ENCODE measurements at regions not wholly inside any gene's neighbourhood (a gene's known extent, or its start where the extent isn't known, plus 50 kb on each side); places are given as distances from the start of the nearest gene placed in this dataset.

DNA sequence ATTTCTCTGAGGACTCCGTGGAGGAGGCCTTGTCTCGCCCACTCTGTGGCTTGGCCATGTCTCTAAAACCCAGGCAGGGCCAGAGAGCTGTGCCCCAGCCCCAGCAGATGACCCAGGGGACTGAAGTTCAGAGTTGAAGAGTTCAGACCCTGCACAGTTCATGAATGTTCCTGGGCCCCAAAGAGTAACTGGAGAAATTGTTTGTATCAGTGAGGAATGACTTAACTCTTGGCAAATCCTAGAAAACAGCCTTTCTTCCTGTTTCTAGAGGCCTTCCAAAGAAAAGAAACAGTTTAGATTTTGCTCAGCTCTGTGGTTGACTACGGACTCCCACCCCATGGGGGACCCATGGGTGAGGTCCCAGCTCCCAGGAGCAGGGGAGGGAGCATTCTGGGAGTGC, 62.1 kb upstream of the EYA2 start:
- DNase-seq (ENCODE audit: low read depth) = no peak
- in situ Hi-C loops (cut with HindIII; ENCODE audit: low sequenced_read_pairs) = no loop called here
- H3K4me3 ChIP-seq (ENCODE audit: low read depth, low read length) = no peak overlapping the region
- TF ChIP-seq, protein P1, sequence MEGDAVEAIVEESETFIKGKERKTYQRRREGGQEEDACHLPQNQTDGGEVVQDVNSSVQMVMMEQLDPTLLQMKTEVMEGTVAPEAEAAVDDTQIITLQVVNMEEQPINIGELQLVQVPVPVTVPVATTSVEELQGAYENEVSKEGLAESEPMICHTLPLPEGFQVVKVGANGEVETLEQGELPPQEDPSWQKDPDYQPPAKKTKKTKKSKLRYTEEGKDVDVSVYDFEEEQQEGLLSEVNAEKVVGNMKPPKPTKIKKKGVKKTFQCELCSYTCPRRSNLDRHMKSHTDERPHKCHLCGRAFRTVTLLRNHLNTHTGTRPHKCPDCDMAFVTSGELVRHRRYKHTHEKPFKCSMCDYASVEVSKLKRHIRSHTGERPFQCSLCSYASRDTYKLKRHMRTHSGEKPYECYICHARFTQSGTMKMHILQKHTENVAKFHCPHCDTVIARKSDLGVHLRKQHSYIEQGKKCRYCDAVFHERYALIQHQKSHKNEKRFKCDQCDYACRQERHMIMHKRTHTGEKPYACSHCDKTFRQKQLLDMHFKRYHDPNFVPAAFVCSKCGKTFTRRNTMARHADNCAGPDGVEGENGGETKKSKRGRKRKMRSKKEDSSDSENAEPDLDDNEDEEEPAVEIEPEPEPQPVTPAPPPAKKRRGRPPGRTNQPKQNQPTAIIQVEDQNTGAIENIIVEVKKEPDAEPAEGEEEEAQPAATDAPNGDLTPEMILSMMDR (IDR thresholded peaks at IDR 0.05; ENCODE audit: low read depth, low read length, missing control alignments) = no peak

DNA sequence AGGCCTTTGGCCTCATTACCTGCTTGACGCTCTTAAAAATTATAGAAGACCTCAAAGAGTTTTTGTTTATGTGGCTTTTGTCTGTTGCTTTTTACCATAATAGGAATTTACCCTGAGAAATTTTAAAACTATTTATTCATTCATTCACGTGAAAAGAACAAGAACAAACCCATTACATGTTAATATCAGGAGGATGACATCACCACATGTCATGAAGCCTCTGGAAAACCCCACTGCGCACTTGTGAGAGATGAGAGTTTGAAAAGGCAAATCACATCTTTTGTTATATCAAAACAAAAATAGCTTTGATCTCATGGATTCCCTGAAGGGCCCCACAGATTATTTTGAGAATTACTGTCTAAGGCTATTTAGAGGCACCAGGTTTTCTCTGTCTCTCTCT, 61.3 kb upstream of the EYA2 start:
- no peak for DNase-seq (ENCODE audit: low read depth)
- in situ Hi-C loops (cut with HindIII; ENCODE audit: low sequenced_read_pairs) = no loop called here
- H3K4me3 ChIP-seq (ENCODE audit: low read depth, low read length) = no peak overlapping the region
- TF ChIP-seq, protein P1 (IDR thresholded peaks at IDR 0.05; ENCODE audit: low read depth, low read length, missing control alignments) = no peak

DNA sequence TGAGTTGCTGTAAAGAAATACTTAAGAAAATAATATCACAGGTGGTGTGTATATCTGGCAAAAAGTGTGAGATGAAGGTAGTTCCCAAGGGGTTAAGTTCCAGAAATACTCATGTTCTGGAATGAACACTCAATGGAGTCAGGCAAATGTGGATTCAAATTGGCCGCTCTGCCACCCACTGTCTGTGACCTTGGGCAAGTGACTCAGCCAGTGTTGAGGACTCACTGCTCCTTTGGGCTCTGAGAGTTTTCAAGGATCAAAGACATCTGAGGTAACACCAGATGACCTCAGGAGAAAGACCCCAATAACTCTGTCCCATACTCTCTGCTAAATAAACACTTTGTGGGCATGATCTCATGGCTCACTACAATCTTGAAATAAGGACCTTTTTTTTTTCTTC, 59.2 kb upstream of the EYA2 start:
- H3K4me3 ChIP-seq (ENCODE audit: low read depth, low read length) = no peak overlapping the region
- no peak for DNase-seq (ENCODE audit: low read depth)
- TF ChIP-seq, protein P1 (IDR thresholded peaks at IDR 0.05; ENCODE audit: low read depth, low read length, missing control alignments) = no peak
- in situ Hi-C loops (cut with HindIII; ENCODE audit: low sequenced_read_pairs) = no loop called here

DNA sequence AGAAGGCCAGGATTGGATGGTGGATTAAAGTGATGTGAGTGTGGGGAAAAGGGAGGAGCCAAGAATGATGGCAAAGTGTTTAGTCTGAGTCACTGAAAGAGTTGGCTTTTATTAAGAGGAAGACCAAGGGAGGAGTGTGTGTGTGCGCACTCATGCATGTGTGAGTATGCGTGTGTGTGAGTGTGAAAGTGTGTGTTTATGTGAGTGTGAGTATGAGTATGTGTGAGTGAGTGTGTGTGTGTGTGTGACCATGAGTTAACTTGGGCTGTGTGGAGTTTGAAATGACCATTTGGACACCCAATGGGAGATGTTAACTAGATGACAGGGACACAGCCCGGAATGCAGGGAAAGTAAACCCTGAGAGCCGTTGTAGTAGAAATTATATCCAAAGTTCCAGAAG, 57.6 kb upstream of the EYA2 start:
- no peak overlapping the region for H3K4me3 ChIP-seq (ENCODE audit: low read depth, low read length)
- TF ChIP-seq, protein P1 (IDR thresholded peaks at IDR 0.05; ENCODE audit: low read depth, low read length, missing control alignments) = no peak
- in situ Hi-C loops (cut with HindIII; ENCODE audit: low sequenced_read_pairs) = no loop called here
- no peak for DNase-seq (ENCODE audit: low read depth)

DNA sequence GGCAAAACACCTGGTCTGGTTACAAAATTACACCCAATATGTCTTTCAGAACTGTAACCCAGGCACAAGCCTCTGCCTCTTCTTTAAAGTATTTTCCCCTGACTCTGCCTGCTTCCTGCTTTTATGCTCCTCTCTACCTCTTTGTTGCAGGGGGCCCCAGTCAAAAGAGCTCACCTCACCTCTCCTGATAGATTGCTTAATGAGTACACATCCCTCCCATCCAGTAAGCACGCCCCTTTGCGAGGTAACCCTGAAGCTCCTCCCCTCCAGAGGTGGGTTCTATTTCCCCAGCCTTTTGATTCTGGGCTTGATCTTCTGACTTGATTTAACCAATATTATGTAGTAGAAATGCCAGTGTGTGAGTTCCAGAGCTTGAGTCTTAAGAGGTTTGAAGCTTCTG, 56.6 kb upstream of the EYA2 start:
- TF ChIP-seq, protein P1 (IDR thresholded peaks at IDR 0.05; ENCODE audit: low read depth, low read length, missing control alignments) = no peak
- H3K4me3 ChIP-seq (ENCODE audit: low read depth, low read length) = no peak overlapping the region
- in situ Hi-C loops (cut with HindIII; ENCODE audit: low sequenced_read_pairs) = no loop called here
- DNase-seq (ENCODE audit: low read depth) = no peak

DNA sequence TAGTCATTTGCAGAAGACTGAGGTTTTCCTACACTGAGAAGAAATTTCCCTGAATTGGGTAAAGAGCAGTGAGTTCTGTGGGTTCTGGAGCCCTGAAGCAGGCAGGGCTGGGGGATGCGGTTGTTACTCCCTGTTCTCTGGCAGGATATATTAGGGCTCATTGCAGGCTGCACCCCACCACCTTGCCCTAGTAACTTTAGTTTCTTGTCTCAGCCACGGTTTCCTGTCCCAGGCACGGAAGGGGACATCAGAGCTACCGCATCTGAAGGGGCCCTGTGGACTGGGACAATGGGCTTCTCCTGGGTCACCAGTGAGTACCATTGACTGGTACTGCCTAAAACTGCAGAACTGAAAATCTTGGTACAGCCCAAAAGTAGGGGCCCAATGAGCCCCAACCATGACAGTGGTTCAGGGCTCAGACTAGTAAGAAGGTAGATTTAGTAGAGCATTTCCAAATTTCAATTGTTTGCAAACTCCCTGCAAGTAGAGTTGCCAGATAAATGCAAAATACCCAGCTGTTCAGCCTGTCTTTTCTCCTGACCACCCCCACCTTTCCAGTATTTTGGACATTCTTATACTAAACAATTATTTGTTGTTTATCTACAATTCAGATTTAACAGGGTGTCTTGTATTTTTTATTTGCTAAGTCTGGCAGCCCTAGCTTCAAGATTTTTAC, 54.5 kb upstream of the EYA2 start:
- no peak overlapping the region for H3K4me3 ChIP-seq (ENCODE audit: low read depth, low read length)
- in situ Hi-C loops (cut with HindIII; ENCODE audit: low sequenced_read_pairs) = no loop called here
- no peak for DNase-seq (ENCODE audit: low read depth)
- TF ChIP-seq, protein P1 (IDR thresholded peaks at IDR 0.05; ENCODE audit: low read depth, low read length, missing control alignments) = no peak

Measured in astrocyte of the cerebellum (primary cell).